ENCODE measurements at regions not wholly inside any gene's neighbourhood (a gene's known extent, or its start where the extent isn't known, plus 50 kb on each side); places are given as distances from the start of the nearest gene placed in this dataset.

DNA sequence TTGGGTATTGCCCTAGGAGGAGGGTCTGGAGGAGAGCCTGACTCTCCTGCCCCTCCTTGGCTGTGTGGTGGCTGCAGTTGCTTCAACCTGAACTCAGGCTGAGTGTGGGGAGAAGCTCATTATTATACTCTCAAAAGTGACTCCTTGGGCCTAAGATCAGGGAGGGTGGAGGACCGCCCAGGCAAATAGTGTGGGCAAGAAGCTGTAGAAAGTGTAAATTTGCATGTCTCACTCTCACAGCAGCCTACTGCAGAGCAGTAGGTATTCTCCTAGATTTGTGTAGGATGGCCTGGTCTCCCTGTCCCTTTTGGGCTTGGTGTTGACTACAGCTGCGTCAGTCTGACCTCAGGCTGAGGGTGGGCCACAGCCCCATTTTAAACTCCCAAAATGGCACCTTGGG is 156.1 kb downstream of the ZNF330 start:
- Mint-ChIP-seq H3K27ac (no peak overlapping the region), H3K9me3 (peaks cover 27% of the 10 kb centered on the region), H3K27me3 (ENCODE audit: low read depth) (peaks cover under 1% of the 10 kb centered on the region), H3K4me1 (no peaks in the 10 kb centered on the region), H3K36me3 (ENCODE audit: low read depth) (peaks cover 5% of the 10 kb centered on the region), H3K4me3 (no peak overlapping the region)
- TF ChIP-seq, protein P1, sequence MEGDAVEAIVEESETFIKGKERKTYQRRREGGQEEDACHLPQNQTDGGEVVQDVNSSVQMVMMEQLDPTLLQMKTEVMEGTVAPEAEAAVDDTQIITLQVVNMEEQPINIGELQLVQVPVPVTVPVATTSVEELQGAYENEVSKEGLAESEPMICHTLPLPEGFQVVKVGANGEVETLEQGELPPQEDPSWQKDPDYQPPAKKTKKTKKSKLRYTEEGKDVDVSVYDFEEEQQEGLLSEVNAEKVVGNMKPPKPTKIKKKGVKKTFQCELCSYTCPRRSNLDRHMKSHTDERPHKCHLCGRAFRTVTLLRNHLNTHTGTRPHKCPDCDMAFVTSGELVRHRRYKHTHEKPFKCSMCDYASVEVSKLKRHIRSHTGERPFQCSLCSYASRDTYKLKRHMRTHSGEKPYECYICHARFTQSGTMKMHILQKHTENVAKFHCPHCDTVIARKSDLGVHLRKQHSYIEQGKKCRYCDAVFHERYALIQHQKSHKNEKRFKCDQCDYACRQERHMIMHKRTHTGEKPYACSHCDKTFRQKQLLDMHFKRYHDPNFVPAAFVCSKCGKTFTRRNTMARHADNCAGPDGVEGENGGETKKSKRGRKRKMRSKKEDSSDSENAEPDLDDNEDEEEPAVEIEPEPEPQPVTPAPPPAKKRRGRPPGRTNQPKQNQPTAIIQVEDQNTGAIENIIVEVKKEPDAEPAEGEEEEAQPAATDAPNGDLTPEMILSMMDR (IDR thresholded peaks at IDR 0.05; ENCODE audit: unreplicated experiment in 3 of 3): no peak

DNA sequence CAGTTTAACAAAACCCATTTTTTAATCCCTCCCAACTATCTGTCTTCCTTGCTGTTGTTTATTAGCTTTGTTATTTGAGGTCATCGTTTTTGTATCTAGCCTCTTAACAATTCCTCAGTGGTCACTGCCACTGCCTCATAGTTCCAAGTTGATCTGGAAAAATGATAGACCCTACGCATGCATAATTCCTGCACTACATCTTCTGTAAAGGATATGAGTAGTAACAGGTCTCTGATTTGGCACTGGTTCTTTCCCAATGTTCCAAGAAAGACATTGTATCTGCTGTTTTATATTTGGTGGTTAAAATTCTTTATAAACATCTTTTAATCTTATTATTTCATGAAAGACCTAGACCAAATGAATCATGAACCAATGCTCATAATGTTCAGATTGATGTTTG is 166.6 kb downstream of the ZNF330 start:
- Mint-ChIP-seq H3K9me3 (peaks cover 6% of the 10 kb centered on the region), H3K27me3 (ENCODE audit: low read depth) (peaks cover 4% of the 10 kb centered on the region), H3K36me3 (ENCODE audit: low read depth) (no peaks in the 10 kb centered on the region), H3K27ac (no peak overlapping the region), H3K4me1 (no peaks in the 10 kb centered on the region), H3K4me3 (no peak overlapping the region)
- TF ChIP-seq, protein P1 (IDR thresholded peaks at IDR 0.05; ENCODE audit: unreplicated experiment in 3 of 3): no peak

DNA sequence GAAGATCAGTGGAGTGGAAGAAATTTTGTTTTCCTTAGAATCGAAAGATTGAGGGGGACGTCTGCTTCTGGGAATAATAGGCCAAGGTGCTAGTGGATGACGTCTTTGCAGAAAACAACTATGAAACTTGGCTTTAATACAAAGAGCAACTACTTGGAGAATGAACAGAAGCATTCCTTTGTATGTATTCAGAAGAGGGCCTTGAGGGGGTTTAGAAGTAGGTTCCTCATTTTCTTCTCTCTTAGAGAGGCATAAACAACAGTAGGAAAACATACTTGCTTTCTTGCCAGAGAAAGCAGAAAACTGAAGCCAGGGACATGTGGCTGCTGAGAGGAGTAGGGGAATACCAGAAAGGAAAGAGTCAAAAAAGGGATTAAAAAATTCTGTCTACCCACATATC is 167.8 kb downstream of the ZNF330 start:
- H3K36me3 Mint-ChIP-seq (ENCODE audit: low read depth): no peaks in the 10 kb centered on the region
- H3K4me1 Mint-ChIP-seq: no peaks in the 10 kb centered on the region
- no peak overlapping the region for H3K27ac Mint-ChIP-seq
- TF ChIP-seq, protein P1 (IDR thresholded peaks at IDR 0.05; ENCODE audit: unreplicated experiment in 3 of 3): no peak
- peaks cover 3% of the 10 kb centered on the region for H3K9me3 Mint-ChIP-seq
- peaks cover 4% of the 10 kb centered on the region for H3K27me3 Mint-ChIP-seq (ENCODE audit: low read depth)
- H3K4me3 Mint-ChIP-seq: no peak overlapping the region

DNA sequence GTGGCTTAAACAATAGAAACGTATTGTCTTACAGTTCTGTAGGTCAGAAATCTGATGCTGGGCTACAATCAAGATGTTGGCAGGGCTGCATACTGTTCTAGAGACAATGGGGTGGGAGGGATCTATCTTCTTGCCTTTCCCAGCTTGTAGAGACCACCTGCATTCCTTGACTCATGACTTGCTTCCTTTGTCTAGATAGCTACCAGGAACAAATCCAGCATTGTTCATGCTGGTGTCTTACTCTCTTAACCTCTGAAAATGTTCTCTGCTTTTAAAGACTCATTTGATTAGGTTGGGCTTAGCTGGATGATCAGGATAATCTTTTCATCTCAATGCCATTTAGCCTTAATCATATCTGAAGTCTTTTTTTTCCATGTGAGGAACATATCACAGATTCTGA is 169.0 kb downstream of the ZNF330 start:
- peaks cover 3% of the 10 kb centered on the region for H3K9me3 Mint-ChIP-seq
- H3K4me1 Mint-ChIP-seq: no peaks in the 10 kb centered on the region
- no peak overlapping the region for H3K27ac Mint-ChIP-seq
- H3K36me3 Mint-ChIP-seq (ENCODE audit: low read depth): no peaks in the 10 kb centered on the region
- peaks cover 8% of the 10 kb centered on the region for H3K27me3 Mint-ChIP-seq (ENCODE audit: low read depth)
- TF ChIP-seq, protein P1 (IDR thresholded peaks at IDR 0.05; ENCODE audit: unreplicated experiment in 3 of 3): no peak
- H3K4me3 Mint-ChIP-seq: no peak overlapping the region

DNA sequence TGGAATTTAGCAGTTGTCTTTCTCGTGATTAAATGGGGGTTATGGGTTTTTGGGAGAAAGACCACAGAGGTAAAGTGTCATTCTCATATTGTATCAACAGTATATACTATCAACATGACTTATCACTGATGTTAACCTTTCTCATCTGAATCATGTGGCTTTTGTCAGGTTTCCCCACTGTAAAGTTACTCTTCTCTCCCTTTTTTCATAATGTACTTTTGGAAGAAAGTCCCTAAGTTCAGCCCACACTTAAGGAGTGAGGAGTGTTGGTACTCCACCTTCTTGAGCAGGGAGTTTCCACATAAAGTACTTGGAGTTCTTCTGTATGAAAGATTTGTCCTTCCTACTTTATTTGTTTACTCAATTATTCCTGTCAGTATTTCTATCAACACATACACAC is 169.9 kb downstream of the ZNF330 start:
- H3K36me3 Mint-ChIP-seq (ENCODE audit: low read depth): no peaks in the 10 kb centered on the region
- no peak overlapping the region for H3K27ac Mint-ChIP-seq
- no peak overlapping the region for H3K4me3 Mint-ChIP-seq
- H3K27me3 Mint-ChIP-seq (ENCODE audit: low read depth): peaks cover 10% of the 10 kb centered on the region
- TF ChIP-seq, protein P1 (IDR thresholded peaks at IDR 0.05; ENCODE audit: unreplicated experiment in 3 of 3): no peak
- H3K4me1 Mint-ChIP-seq: no peaks in the 10 kb centered on the region
- H3K9me3 Mint-ChIP-seq: peaks cover 1% of the 10 kb centered on the region

DNA sequence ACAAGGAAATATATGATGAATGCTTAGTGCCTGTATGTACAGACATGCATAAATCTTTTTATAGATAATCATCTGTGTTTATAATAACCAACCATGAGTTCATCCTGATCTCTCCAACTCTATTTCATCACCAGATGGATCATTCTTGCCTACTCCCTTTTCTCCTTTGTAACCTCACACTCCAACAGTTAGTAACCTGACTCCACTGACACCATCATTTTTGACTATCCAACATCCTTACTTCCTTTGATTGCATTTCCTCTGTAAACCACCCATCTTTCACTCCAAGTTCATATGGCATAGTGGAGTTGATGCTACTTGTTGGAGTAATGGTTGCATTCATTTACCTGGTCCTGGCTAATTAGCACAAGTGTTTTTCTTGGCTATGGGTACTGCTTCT is 170.6 kb downstream of the ZNF330 start:
- TF ChIP-seq, protein P1 (IDR thresholded peaks at IDR 0.05; ENCODE audit: unreplicated experiment in 3 of 3): no peak
- peaks cover 4% of the 10 kb centered on the region for H3K9me3 Mint-ChIP-seq
- H3K36me3 Mint-ChIP-seq (ENCODE audit: low read depth): no peaks in the 10 kb centered on the region
- no peaks in the 10 kb centered on the region for H3K4me1 Mint-ChIP-seq
- no peak overlapping the region for H3K27ac Mint-ChIP-seq
- peaks cover 11% of the 10 kb centered on the region for H3K27me3 Mint-ChIP-seq (ENCODE audit: low read depth)
- no peak overlapping the region for H3K4me3 Mint-ChIP-seq
